K562 (cell line): ENCODE measurements at regions not wholly inside any gene's neighbourhood (a gene's known extent, or its start where the extent isn't known, plus 50 kb on each side); places are given as distances from the start of the nearest gene placed in this dataset.

Experiments used
- COPS2 ChIP-seq: fragments of 450-650 bp; conservative IDR thresholded peaks from 2 replicates; pipeline ENCODE4 v1.6.1; 2016; ENCODE audit warnings: mild to moderate bottlenecking, moderate library complexity
- EGR1 ChIP-seq: fragments of 450-650 bp; conservative IDR thresholded peaks from 2 replicates; pipeline ENCODE4 v1.6.1; 2017; ENCODE audit warnings: mild to moderate bottlenecking
- NRF1 ChIP-seq, 2 experiments: fragments of 450-650 bp; IDR thresholded peaks in 1 of 2; conservative IDR thresholded peaks in 1 of 2; 2 replicates each; pipeline ENCODE4 v1.6.1; 2014; ENCODE audit warnings: mild to moderate bottlenecking in 2 of 2
- PHF8 ChIP-seq: fragments of 200-600 bp; sonication (generic); IDR thresholded peaks from 2 replicates; pipeline ENCODE4 v1.6.1; 2012; ENCODE audit warnings: mixed run types, mild to moderate bottlenecking, inconsistent platforms, low read length, moderate library complexity, borderline replicate concordance
- POLR2AphosphoS5 ChIP-seq: IDR thresholded peaks from 2 replicates; pipeline ENCODE4 v1.6.1; 2011; ENCODE audit warnings: mild to moderate bottlenecking, low read depth, low read length, moderate library complexity; ENCODE audit not compliant: control insufficient read depth, insufficient read depth

DNA sequence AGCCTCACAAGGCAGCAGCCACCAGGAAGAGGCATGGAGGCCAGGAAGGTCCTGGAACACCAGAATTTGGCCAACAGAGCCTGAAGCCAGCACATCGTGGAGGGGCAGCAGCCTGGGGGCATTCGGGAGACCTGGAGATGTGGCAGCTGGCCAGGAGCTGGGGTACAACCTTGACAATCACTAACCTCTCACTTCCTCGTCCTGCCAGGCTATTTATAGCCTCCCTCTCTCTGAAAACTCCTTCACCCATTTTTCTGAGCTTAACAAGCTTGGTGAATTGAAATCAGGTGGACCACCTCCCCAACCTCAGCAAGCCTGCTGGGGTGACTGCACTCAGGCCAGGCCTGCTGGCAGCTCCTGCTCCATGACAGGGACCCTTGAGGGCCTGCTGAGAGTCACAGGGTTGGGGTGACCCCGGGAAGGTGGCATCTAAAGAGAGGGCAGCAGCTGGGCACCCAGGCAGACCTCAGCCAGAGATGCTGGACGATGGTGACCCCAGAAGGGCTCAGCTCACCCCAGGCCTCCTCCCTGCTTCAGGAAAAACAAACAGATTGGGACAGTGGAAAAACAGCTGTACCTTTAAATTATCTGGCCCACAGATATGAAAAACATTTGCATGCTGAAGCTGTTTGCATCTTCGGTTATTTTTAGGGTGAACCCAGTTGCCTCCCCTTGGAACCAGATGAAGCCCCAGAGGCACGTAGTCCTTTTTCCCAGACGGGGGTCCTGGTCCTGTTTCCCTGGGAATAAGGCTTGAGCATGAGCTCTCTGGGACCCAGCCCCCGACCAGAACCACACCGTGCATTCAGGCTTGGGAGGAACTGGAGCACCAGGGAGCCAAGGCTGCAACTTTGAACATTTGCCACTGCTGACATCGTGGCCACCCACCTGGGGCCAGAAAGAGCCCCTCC, 67.0 kb downstream of the PITPNM2 start:
- TF ChIP-seq COPS2 (no peak), POLR2AphosphoS5 (no peak), PHF8 (no peak), EGR1 (no peak), NRF1 (conservative IDR thresholded peaks at IDR 0.05 in 1 of 2, IDR thresholded peaks at IDR 0.05 in 1 of 2) (no peak)
